ENCODE measurements at regions not wholly inside any gene's neighbourhood (a gene's known extent, or its start where the extent isn't known, plus 50 kb on each side); places are given as distances from the start of the nearest gene placed in this dataset.

DNA sequence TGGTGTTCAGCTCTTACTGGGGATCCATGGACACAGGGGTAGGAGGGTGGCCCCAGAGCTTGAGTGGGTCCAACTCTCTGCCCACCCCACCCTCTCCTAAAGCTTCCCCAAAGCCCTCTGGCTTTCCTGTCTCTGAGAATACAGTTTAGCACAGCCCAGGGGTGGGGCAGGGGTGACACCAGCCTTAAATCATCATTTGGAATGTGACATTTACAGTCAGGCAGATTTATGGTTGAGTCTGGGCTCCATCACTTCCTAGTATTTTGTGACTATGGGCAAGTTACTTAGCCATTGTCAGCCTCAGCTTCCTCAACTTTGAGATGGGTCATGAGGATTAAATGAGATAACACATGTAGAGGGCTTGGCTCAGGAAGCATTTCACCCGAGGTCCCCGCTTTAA lies 193.1 kb upstream of the IRX6 start:
- TF ChIP-seq, protein P1, sequence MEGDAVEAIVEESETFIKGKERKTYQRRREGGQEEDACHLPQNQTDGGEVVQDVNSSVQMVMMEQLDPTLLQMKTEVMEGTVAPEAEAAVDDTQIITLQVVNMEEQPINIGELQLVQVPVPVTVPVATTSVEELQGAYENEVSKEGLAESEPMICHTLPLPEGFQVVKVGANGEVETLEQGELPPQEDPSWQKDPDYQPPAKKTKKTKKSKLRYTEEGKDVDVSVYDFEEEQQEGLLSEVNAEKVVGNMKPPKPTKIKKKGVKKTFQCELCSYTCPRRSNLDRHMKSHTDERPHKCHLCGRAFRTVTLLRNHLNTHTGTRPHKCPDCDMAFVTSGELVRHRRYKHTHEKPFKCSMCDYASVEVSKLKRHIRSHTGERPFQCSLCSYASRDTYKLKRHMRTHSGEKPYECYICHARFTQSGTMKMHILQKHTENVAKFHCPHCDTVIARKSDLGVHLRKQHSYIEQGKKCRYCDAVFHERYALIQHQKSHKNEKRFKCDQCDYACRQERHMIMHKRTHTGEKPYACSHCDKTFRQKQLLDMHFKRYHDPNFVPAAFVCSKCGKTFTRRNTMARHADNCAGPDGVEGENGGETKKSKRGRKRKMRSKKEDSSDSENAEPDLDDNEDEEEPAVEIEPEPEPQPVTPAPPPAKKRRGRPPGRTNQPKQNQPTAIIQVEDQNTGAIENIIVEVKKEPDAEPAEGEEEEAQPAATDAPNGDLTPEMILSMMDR (conservative IDR thresholded peaks at IDR 0.05; ENCODE audit: low read depth, low read length), result no peak
- Histone ChIP-seq H2AFZ (ENCODE audit: low read depth) (no peak overlapping the region), H3K27ac (no peak overlapping the region), H3K79me2 (ENCODE audit: insufficient read depth, low read depth) (no peaks in the 10 kb centered on the region), H3K4me3 (IDR thresholded peaks at IDR 0.05; ENCODE audit: insufficient read depth, low read depth, low read length) (no peak overlapping the region), H3K4me2 (no peak overlapping the region), H3K27me3 (ENCODE audit: insufficient read depth, low read depth) (no peaks in the 10 kb centered on the region), H3K4me1 (ENCODE audit: low read depth, poor library complexity, severe bottlenecking) (no peaks in the 10 kb centered on the region), H4K20me1 (ENCODE audit: insufficient read depth) (no peaks in the 10 kb centered on the region), H3K36me3 (ENCODE audit: insufficient read depth) (no peaks in the 10 kb centered on the region), H3K9ac (no peak overlapping the region)

DNA sequence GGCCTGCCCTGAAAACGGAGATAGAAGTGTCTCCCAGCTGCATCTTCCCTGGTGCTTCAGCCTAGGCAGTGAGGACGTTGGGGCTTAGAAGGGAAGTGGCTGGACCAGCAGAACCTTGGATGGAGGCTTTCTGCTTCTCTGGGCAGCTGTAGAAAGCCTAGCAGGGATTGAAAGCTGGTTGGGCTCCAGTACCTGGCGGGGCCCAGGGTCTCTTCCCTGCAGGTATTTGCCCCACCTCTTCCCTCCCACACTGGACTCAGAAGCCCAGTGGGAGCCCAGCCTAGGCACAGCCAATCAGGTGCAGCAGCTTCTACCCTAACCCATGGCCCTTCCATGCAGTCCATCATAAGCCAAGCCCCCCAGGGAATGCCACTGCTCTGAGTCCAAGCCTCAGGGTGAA lies 190.3 kb upstream of the IRX6 start:
- TF ChIP-seq, protein P1 (conservative IDR thresholded peaks at IDR 0.05; ENCODE audit: low read depth, low read length), result no peak
- Histone ChIP-seq H3K79me2 (ENCODE audit: insufficient read depth, low read depth) (no peaks in the 10 kb centered on the region), H4K20me1 (ENCODE audit: insufficient read depth) (no peaks in the 10 kb centered on the region)

DNA sequence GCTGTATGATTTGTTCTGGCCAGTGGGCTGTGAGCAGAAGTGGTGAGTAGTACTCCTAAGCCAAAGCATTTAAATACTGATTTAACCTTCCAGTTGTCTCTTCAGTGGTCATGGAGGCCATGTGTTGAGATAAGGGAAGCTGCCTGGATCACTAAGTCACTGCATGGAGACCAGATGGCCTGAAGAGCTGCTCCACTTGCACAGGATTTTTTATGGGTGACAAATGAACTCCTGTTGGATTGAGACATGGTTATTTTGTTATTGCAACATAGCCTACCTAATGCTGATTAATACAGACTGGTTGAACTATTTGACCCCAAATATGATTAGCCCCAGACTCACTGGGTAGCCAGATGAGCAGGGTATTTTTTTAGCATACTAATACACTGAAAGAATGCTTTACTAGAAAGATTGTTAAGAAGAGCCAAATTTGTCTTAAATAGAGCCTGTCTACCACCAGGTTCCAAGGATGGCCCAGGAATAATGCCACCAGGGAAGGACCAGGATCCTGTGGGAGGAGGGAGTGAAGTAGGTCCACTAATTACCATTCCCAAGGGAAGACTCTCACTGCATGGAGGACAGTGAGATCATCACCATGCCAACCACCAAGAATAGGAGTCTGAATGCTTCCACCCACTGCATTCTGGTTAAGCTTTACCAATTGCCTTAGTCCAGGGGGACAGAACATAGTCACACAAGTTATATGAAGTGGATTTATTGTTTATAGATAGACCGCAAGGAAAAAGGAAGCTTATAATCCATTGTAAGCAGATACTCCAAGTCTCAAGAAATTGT lies 187.4 kb upstream of the IRX6 start:
- no peaks in the 10 kb centered on the region for H3K79me2 ChIP-seq (ENCODE audit: insufficient read depth, low read depth)
- TF ChIP-seq, protein P1 (conservative IDR thresholded peaks at IDR 0.05; ENCODE audit: low read depth, low read length), result no peak
- no peaks in the 10 kb centered on the region for H4K20me1 ChIP-seq (ENCODE audit: insufficient read depth)
- no peaks in the 10 kb centered on the region for H3K27me3 ChIP-seq (ENCODE audit: insufficient read depth, low read depth)
- H3K4me3 ChIP-seq (IDR thresholded peaks at IDR 0.05; ENCODE audit: insufficient read depth, low read depth, low read length), result no peak overlapping the region
- no peak overlapping the region for H2AFZ ChIP-seq (ENCODE audit: low read depth)
- no peak overlapping the region for H3K9ac ChIP-seq
- no peak overlapping the region for H3K27ac ChIP-seq
- no peaks in the 10 kb centered on the region for H3K4me1 ChIP-seq (ENCODE audit: low read depth, poor library complexity, severe bottlenecking)
- no peaks in the 10 kb centered on the region for H3K36me3 ChIP-seq (ENCODE audit: insufficient read depth)
- H3K4me2 ChIP-seq, result no peak overlapping the region

More for the DNA sequence above, 190.3 kb upstream of the IRX6 start:
- Histone ChIP-seq H2AFZ (ENCODE audit: low read depth) (no peak overlapping the region), H3K36me3 (ENCODE audit: insufficient read depth) (no peaks in the 10 kb centered on the region), H3K9ac (no peak overlapping the region), H3K4me2 (no peak overlapping the region), H3K4me1 (ENCODE audit: low read depth, poor library complexity, severe bottlenecking) (no peaks in the 10 kb centered on the region), H3K27ac (no peak overlapping the region), H3K27me3 (ENCODE audit: insufficient read depth, low read depth) (no peaks in the 10 kb centered on the region), H3K4me3 (IDR thresholded peaks at IDR 0.05; ENCODE audit: insufficient read depth, low read depth, low read length) (no peak overlapping the region)

DNA sequence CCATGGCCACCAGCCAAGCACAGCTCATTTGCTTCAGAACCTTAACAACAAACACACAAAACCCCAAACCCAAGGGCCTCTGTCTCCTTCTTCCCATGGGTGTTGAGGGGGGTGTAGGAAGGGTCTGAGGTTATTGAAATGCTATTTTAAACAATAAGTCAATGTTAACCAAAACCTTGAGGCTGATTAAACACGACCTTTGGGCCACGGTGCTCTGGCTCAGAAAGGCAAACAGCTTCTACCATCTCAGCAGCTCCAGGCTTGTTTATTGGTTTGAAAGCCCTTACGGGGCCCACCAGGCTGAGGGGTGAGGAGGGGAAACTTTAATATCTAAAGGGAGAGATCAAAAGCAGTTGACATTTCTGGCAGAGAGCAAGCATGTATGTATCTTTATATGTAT lies 185.7 kb upstream of the IRX6 start:
- TF ChIP-seq, protein P1 (conservative IDR thresholded peaks at IDR 0.05; ENCODE audit: low read depth, low read length), result no peak
- no peaks in the 10 kb centered on the region for H3K36me3 ChIP-seq (ENCODE audit: insufficient read depth)
- no peak overlapping the region for H3K9ac ChIP-seq
- H3K79me2 ChIP-seq (ENCODE audit: insufficient read depth, low read depth), result no peaks in the 10 kb centered on the region
- H4K20me1 ChIP-seq (ENCODE audit: insufficient read depth), result no peaks in the 10 kb centered on the region
- no peaks in the 10 kb centered on the region for H3K4me1 ChIP-seq (ENCODE audit: low read depth, poor library complexity, severe bottlenecking)
- no peak overlapping the region for H3K4me2 ChIP-seq
- no peaks in the 10 kb centered on the region for H3K27me3 ChIP-seq (ENCODE audit: insufficient read depth, low read depth)
- H3K27ac ChIP-seq, result no peak overlapping the region
- no peak overlapping the region for H2AFZ ChIP-seq (ENCODE audit: low read depth)
- no peak overlapping the region for H3K4me3 ChIP-seq (IDR thresholded peaks at IDR 0.05; ENCODE audit: insufficient read depth, low read depth, low read length)
